ENCODE measurements at regions not wholly inside any gene's neighbourhood (a gene's known extent, or its start where the extent isn't known, plus 50 kb on each side); places are given as distances from the start of the nearest gene placed in this dataset.

- Mint-ChIP-seq H3K4me1 (ENCODE audit: low read depth) (no peaks in the 10 kb centered on the region), H3K36me3 (no peaks in the 10 kb centered on the region), H3K27me3 (no peaks in the 10 kb centered on the region), H3K4me3 (no peak overlapping the region), H3K9me3 (ENCODE audit: low read depth) (no peaks in the 10 kb centered on the region), H3K27ac (no peak overlapping the region)
These were observed 252.3 kb upstream of the ZIC3 start for GRCh38 chrX:137313627-137314026.

GRCh38 chrX:137305404-137305803 lies 260.5 kb upstream of the ZIC3 start:
- no peaks in the 10 kb centered on the region for H3K36me3 Mint-ChIP-seq
- H3K27me3 Mint-ChIP-seq: no peaks in the 10 kb centered on the region
- H3K4me3 Mint-ChIP-seq: no peak overlapping the region

GRCh38 chrX:137297167-137297566 lies 263.4 kb upstream of the GPR101 start:
- no peaks in the 10 kb centered on the region for H3K9me3 Mint-ChIP-seq (ENCODE audit: low read depth)
- H3K4me3 Mint-ChIP-seq: no peak overlapping the region
- H3K27me3 Mint-ChIP-seq: no peaks in the 10 kb centered on the region
- no peaks in the 10 kb centered on the region for H3K36me3 Mint-ChIP-seq
- no peaks in the 10 kb centered on the region for H3K4me1 Mint-ChIP-seq (ENCODE audit: low read depth)
- H3K27ac Mint-ChIP-seq: no peak overlapping the region

More at GRCh38 chrX:137305404-137305803, 260.5 kb upstream of the ZIC3 start:
- Mint-ChIP-seq H3K27ac (no peak overlapping the region), H3K4me1 (ENCODE audit: low read depth) (no peaks in the 10 kb centered on the region), H3K9me3 (ENCODE audit: low read depth) (no peaks in the 10 kb centered on the region)

- no peaks in the 10 kb centered on the region for H3K4me1 Mint-ChIP-seq (ENCODE audit: low read depth)
- H3K27me3 Mint-ChIP-seq: no peaks in the 10 kb centered on the region
These were observed 256.2 kb upstream of the GPR101 start for GRCh38 chrX:137290011-137290410.

GRCh38 chrX:137287191-137287590 lies 253.4 kb upstream of the GPR101 start:
- H3K27me3 Mint-ChIP-seq: peaks cover 1% of the 10 kb centered on the region
- no peaks in the 10 kb centered on the region for H3K4me1 Mint-ChIP-seq (ENCODE audit: low read depth)
- H3K36me3 Mint-ChIP-seq: no peaks in the 10 kb centered on the region
- H3K9me3 Mint-ChIP-seq (ENCODE audit: low read depth): no peaks in the 10 kb centered on the region
- no peak overlapping the region for H3K4me3 Mint-ChIP-seq
- no peak overlapping the region for H3K27ac Mint-ChIP-seq

More at GRCh38 chrX:137290011-137290410, 256.2 kb upstream of the GPR101 start:
- Mint-ChIP-seq H3K27ac (no peak overlapping the region), H3K9me3 (ENCODE audit: low read depth) (no peaks in the 10 kb centered on the region), H3K36me3 (no peaks in the 10 kb centered on the region), H3K4me3 (no peak overlapping the region)

- Mint-ChIP-seq H3K4me3 (no peak overlapping the region), H3K9me3 (ENCODE audit: low read depth) (no peaks in the 10 kb centered on the region), H3K4me1 (ENCODE audit: low read depth) (no peaks in the 10 kb centered on the region), H3K27me3 (peaks cover 4% of the 10 kb centered on the region), H3K36me3 (no peaks in the 10 kb centered on the region), H3K27ac (no peak overlapping the region)
These were observed 252.6 kb upstream of the GPR101 start for GRCh38 chrX:137286423-137286822.

GRCh38 chrX:137278825-137279224 lies 245.0 kb upstream of the GPR101 start:
- H3K9me3 Mint-ChIP-seq (ENCODE audit: low read depth): no peaks in the 10 kb centered on the region
- no peak overlapping the region for H3K4me3 Mint-ChIP-seq
- H3K4me1 Mint-ChIP-seq (ENCODE audit: low read depth): no peaks in the 10 kb centered on the region
- no peak overlapping the region for H3K27ac Mint-ChIP-seq
- H3K27me3 Mint-ChIP-seq: peaks cover 3% of the 10 kb centered on the region
- no peaks in the 10 kb centered on the region for H3K36me3 Mint-ChIP-seq

- H3K4me1 Mint-ChIP-seq (ENCODE audit: low read depth): no peaks in the 10 kb centered on the region
- H3K4me3 Mint-ChIP-seq: no peak overlapping the region
- H3K9me3 Mint-ChIP-seq (ENCODE audit: low read depth): no peaks in the 10 kb centered on the region
- no peaks in the 10 kb centered on the region for H3K36me3 Mint-ChIP-seq
- no peak overlapping the region for H3K27ac Mint-ChIP-seq
- H3K27me3 Mint-ChIP-seq: no peaks in the 10 kb centered on the region
These were observed 229.6 kb upstream of the GPR101 start for GRCh38 chrX:137263374-137263773.

- Mint-ChIP-seq H3K27ac (no peak overlapping the region), H3K4me3 (no peak overlapping the region), H3K9me3 (ENCODE audit: low read depth) (no peaks in the 10 kb centered on the region), H3K4me1 (ENCODE audit: low read depth) (no peaks in the 10 kb centered on the region), H3K27me3 (no peaks in the 10 kb centered on the region), H3K36me3 (no peaks in the 10 kb centered on the region)
These were observed 211.4 kb upstream of the GPR101 start for GRCh38 chrX:137245183-137245582.

- Mint-ChIP-seq H3K4me3 (no peak overlapping the region), H3K9me3 (ENCODE audit: low read depth) (no peaks in the 10 kb centered on the region), H3K27me3 (no peaks in the 10 kb centered on the region), H3K4me1 (ENCODE audit: low read depth) (peaks cover 39% of the 10 kb centered on the region), H3K27ac (no peak overlapping the region), H3K36me3 (no peaks in the 10 kb centered on the region)
These were observed 203.0 kb upstream of the GPR101 start for GRCh38 chrX:137236837-137237236.

- Mint-ChIP-seq H3K27ac (peak overlapping the region; percentile 80), H3K36me3 (no peaks in the 10 kb centered on the region), H3K4me1 (ENCODE audit: low read depth) (peaks cover 39% of the 10 kb centered on the region), H3K9me3 (ENCODE audit: low read depth) (no peaks in the 10 kb centered on the region), H3K27me3 (no peaks in the 10 kb centered on the region), H3K4me3 (peak overlapping the region; percentile 27)
These were observed 201.0 kb upstream of the GPR101 start for GRCh38 chrX:137234651-137235402.

GRCh38 chrX:137233478-137233877 lies 199.7 kb upstream of the GPR101 start:
- no peaks in the 10 kb centered on the region for H3K36me3 Mint-ChIP-seq
- no peak overlapping the region for H3K27ac Mint-ChIP-seq
- H3K4me1 Mint-ChIP-seq (ENCODE audit: low read depth): peaks cover 38% of the 10 kb centered on the region
- no peaks in the 10 kb centered on the region for H3K9me3 Mint-ChIP-seq (ENCODE audit: low read depth)
- H3K27me3 Mint-ChIP-seq: no peaks in the 10 kb centered on the region
- H3K4me3 Mint-ChIP-seq: no peak overlapping the region

- Mint-ChIP-seq H3K27ac (no peak overlapping the region), H3K4me3 (no peak overlapping the region), H3K27me3 (no peaks in the 10 kb centered on the region), H3K9me3 (ENCODE audit: low read depth) (peaks cover 8% of the 10 kb centered on the region), H3K36me3 (peaks cover 2% of the 10 kb centered on the region), H3K4me1 (ENCODE audit: low read depth) (no peaks in the 10 kb centered on the region)
These were observed 193.4 kb upstream of the GPR101 start for GRCh38 chrX:137227151-137227550.

GRCh38 chrX:137215467-137215866 lies 181.7 kb upstream of the GPR101 start:
- Mint-ChIP-seq H3K9me3 (ENCODE audit: low read depth) (no peaks in the 10 kb centered on the region), H3K4me3 (no peak overlapping the region), H3K27ac (no peak overlapping the region), H3K27me3 (no peaks in the 10 kb centered on the region), H3K4me1 (ENCODE audit: low read depth) (no peaks in the 10 kb centered on the region), H3K36me3 (no peaks in the 10 kb centered on the region)

- Mint-ChIP-seq H3K27ac (no peak overlapping the region), H3K9me3 (ENCODE audit: low read depth) (no peaks in the 10 kb centered on the region), H3K27me3 (no peaks in the 10 kb centered on the region), H3K4me1 (ENCODE audit: low read depth) (no peaks in the 10 kb centered on the region), H3K36me3 (no peaks in the 10 kb centered on the region), H3K4me3 (no peak overlapping the region)
These were observed 178.4 kb upstream of the GPR101 start for GRCh38 chrX:137212078-137212632.

GRCh38 chrX:137198040-137198439 lies 164.2 kb upstream of the GPR101 start:
- no peaks in the 10 kb centered on the region for H3K27me3 Mint-ChIP-seq

More at GRCh38 chrX:137198040-137198439, 164.2 kb upstream of the GPR101 start:
- Mint-ChIP-seq H3K4me3 (no peak overlapping the region), H3K27ac (no peak overlapping the region), H3K9me3 (ENCODE audit: low read depth) (no peaks in the 10 kb centered on the region), H3K36me3 (no peaks in the 10 kb centered on the region), H3K4me1 (ENCODE audit: low read depth) (peaks cover 6% of the 10 kb centered on the region)

Data from activated naive CD8-positive, alpha-beta T cell (primary cell).